Kasumi-1 (cell line): ENCODE measurements at regions not wholly inside any gene's neighbourhood (a gene's known extent, or its start where the extent isn't known, plus 50 kb on each side); places are given as distances from the start of the nearest gene placed in this dataset.

ENCODE experiments used
- DNase-seq, 2 experiments: peaks; one replicate each; lab custom pipeline; 2025; lab: John Stamatoyannopoulos, UW

- no peak for DNase-seq
These were observed 447.4 kb downstream of the XPNPEP1 start for GRCh38 chr10:109475711-109476421.

- no peak for DNase-seq
These were observed 448.5 kb downstream of the XPNPEP1 start for GRCh38 chr10:109474812-109475211.

- DNase-seq, result no peak
These were observed 449.1 kb downstream of the XPNPEP1 start for GRCh38 chr10:109474261-109474660.

- no peak for DNase-seq
These were observed 455.8 kb downstream of the XPNPEP1 start for GRCh38 chr10:109467551-109467950.

- DNase-seq, result no peak
These were observed 458.4 kb downstream of the XPNPEP1 start for GRCh38 chr10:109464949-109465348.

GRCh38 chr10:109457302-109457638 is 466.0 kb downstream of the XPNPEP1 start:
- no peak for DNase-seq

- no peak for DNase-seq
These were observed 466.6 kb downstream of the XPNPEP1 start for GRCh38 chr10:109456566-109457301.

- DNase-seq, result no peak
These were observed 468.6 kb downstream of the XPNPEP1 start for GRCh38 chr10:109454691-109455090.

- no peak for DNase-seq
These were observed 471.4 kb downstream of the XPNPEP1 start for GRCh38 chr10:109451879-109452278.

GRCh38 chr10:109450702-109451101 is 472.6 kb downstream of the XPNPEP1 start:
- no peak for DNase-seq

GRCh38 chr10:109433434-109433833 is 489.9 kb downstream of the XPNPEP1 start:
- DNase-seq, result no peak

GRCh38 chr10:109432281-109432680 is 491.0 kb downstream of the XPNPEP1 start:
- DNase-seq, result no peak

- DNase-seq, result no peak
These were observed 492.5 kb downstream of the XPNPEP1 start for GRCh38 chr10:109430799-109431198.

GRCh38 chr10:109430043-109430760 is 493.1 kb downstream of the XPNPEP1 start:
- no peak for DNase-seq

- no peak for DNase-seq
These were observed 494.4 kb downstream of the XPNPEP1 start for GRCh38 chr10:109428775-109429491.

GRCh38 chr10:109427411-109427810 is 495.9 kb downstream of the XPNPEP1 start:
- DNase-seq, result no peak

- no peak for DNase-seq
These were observed 496.3 kb downstream of the XPNPEP1 start for GRCh38 chr10:109426987-109427386.

- DNase-seq, result no peak
These were observed 504.5 kb downstream of the XPNPEP1 start for GRCh38 chr10:109418795-109419194.

GRCh38 chr10:109417803-109418202 is 505.5 kb downstream of the XPNPEP1 start:
- DNase-seq, result no peak

GRCh38 chr10:109412353-109412752 is 511.0 kb downstream of the XPNPEP1 start:
- DNase-seq, result no peak

GRCh38 chr10:109411917-109412316 is 511.4 kb downstream of the XPNPEP1 start:
- no peak for DNase-seq

- no peak for DNase-seq
These were observed 518.0 kb downstream of the XPNPEP1 start for GRCh38 chr10:109405338-109405737.
